Brain microvascular endothelial cell (primary cell): ENCODE measurements at regions not wholly inside any gene's neighbourhood (a gene's known extent, or its start where the extent isn't known, plus 50 kb on each side); places are given as distances from the start of the nearest gene placed in this dataset.

ENCODE experiments used
- DNase-seq: peaks from one replicate; pipeline ENCODE4 v3.0.0-alpha.2; 2020
- H3K27ac ChIP-seq: fragments of 250-450 bp; sonication (Bioruptor Pico); 2 replicates; pipeline ENCODE4 v1.5.1; 2020; ENCODE audit warnings: mild to moderate bottlenecking, moderate library complexity
- H3K27me3 ChIP-seq: fragments of 250-450 bp; sonication (Bioruptor Pico); replicated peaks from 2 replicates; pipeline ENCODE4 v1.5.1; 2020; ENCODE audit warnings: mild to moderate bottlenecking
- H3K36me3 ChIP-seq: fragments of 250-450 bp; sonication (Bioruptor Pico); replicated peaks from 2 replicates; pipeline ENCODE4 v1.5.1; 2020; ENCODE audit warnings: mild to moderate bottlenecking
- H3K4me3 ChIP-seq: 2 replicates; pipeline ENCODE4 v1.5.1; 2011; ENCODE audit warnings: low read depth, mild to moderate bottlenecking, control low read depth, low read length, moderate library complexity
- CTCF ChIP-seq: IDR thresholded peaks from 2 replicates; pipeline ENCODE4 v1.5.1; 2011; ENCODE audit warnings: low read depth, mild to moderate bottlenecking, moderate library complexity, low read length, control low read depth, inconsistent platforms; ENCODE audit errors: missing control alignments
- in situ Hi-C: cut with HindIII; loops from 2 replicates; pipeline ENCODE4 v1.10.0; 2017; ENCODE audit warnings: low sequenced_read_pairs, low pct_ligation_motif_present

DNA sequence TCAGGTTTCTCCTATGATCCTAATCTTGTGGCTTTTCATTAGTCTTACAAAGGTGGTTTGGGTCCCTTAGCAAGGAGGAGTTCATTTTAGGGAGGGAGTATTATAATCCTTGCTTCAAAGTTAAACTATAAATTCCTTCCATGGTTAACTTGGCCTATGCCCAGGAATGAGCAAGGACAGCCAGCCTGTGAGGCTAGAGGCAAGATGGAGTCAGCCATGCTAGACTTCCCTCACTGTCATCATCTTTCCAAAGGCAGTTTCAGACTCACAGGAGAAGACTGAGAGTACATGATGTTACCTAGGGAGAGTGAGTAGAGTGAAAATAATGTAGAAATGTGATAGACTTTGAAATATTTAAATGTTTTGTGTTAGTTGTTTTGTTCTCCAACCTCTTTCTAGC lies 192.3 kb downstream of the GPAT3 start:
- Histone ChIP-seq H3K4me3 (no peak overlapping the region), H3K36me3 (no peaks in the 10 kb centered on the region), H3K27ac (no peak overlapping the region), H3K27me3 (no peaks in the 10 kb centered on the region)
- DNase-seq = no peak
- TF ChIP-seq CTCF = no peak
- in situ Hi-C loops = no loop called here

GRCh38 chr4:83725336-83726085 lies 189.6 kb downstream of the GPAT3 start:
- in situ Hi-C loops = no loop called here
- no peak for DNase-seq
- H3K4me3 ChIP-seq = no peak overlapping the region
- TF ChIP-seq CTCF = no peak
- no peak overlapping the region for H3K27ac ChIP-seq
- no peaks in the 10 kb centered on the region for H3K27me3 ChIP-seq
- no peaks in the 10 kb centered on the region for H3K36me3 ChIP-seq

DNA sequence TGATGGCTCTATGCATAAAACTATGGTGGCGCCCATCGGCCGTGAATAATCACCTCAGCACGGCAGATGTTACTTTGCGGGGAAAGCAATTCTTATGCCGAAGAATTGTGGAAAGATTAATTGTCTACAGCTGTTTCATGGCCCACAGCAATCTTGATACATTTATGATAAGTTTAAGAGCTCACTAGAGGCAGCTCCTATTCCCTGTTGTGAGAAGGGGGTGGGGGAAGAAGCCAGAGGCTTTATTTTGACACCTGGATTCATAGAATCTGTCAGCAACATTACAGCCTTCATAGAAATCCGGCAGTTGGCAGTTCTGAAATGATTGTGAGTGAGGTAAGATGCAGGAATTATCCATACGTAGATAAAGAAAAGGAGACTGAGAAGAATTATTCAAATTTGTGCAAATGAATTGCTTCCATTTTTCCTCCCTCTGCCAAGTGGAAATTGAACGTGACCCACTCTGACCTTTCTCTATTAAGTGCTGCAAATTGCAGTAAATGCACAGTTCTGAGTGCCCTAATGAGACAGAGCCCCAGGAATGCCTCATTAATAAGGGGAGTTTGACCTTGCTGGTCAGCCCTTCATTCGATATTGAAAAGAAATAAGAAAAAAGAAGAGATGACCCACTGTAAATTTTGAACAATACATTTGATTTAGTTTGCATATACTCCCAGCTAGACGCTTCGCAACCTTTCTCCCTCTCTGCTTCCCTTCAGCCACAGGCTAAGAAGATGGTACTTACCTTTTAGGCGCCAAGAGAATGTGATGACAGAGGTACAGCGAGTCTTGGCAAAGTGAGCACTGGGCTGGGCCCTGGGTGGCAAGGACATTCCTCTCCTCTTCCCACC lies 188.8 kb downstream of the GPAT3 start:
- H3K4me3 ChIP-seq = no peak overlapping the region
- H3K27me3 ChIP-seq = no peaks in the 10 kb centered on the region
- H3K27ac ChIP-seq = no peak overlapping the region
- no peak for DNase-seq
- no peak for TF ChIP-seq CTCF
- no peaks in the 10 kb centered on the region for H3K36me3 ChIP-seq
- in situ Hi-C loops = no loop called here

DNA sequence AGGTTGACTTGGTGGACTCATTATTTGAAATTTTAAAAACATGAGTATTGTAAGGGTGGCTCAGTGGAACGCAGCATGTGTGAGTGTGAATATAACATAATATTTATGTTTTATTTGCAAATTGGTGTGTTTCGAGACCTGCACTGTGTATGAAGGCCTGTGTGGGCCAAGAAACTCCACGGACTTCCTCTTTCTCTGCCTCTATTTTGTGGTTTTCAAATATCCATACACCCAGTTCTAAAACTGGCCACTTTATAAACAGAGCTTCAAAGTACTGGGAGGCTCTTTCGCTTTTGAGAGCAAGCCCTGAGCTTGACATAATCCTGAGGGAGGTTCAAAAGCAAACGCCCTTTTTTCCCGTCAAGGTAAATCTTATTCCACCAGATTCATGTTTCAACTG lies 187.7 kb downstream of the GPAT3 start:
- in situ Hi-C loops = no loop called here
- no peak for DNase-seq
- Histone ChIP-seq H3K27me3 (no peaks in the 10 kb centered on the region), H3K36me3 (no peaks in the 10 kb centered on the region), H3K4me3 (no peak overlapping the region), H3K27ac (no peak overlapping the region)
- TF ChIP-seq CTCF = no peak

GRCh38 chr4:83722730-83723269 lies 186.9 kb downstream of the GPAT3 start:
- no peak overlapping the region for H3K4me3 ChIP-seq
- no peak for DNase-seq
- no peak for TF ChIP-seq CTCF
- no peaks in the 10 kb centered on the region for H3K27me3 ChIP-seq
- no peak overlapping the region for H3K27ac ChIP-seq
- H3K36me3 ChIP-seq = no peaks in the 10 kb centered on the region
- in situ Hi-C loops = no loop called here
